Stimulated activated CD8-positive, alpha-beta memory T cell treated with anti-CD3 and anti-CD28 coated beads, Interleukin-2, amount 100 ng/mL, for 1 hour (primary cell): ENCODE measurements at regions not wholly inside any gene's neighbourhood (a gene's known extent, or its start where the extent isn't known, plus 50 kb on each side); places are given as distances from the start of the nearest gene placed in this dataset.
"Not testable (repeated sequence)": the region's sequence is repeated elsewhere in the genome, so short reads cannot be mapped to it uniquely, and the experiment has no call there.

Source experiments
- DNase-seq, 2 donors: peaks; one replicate each; pipeline ENCODE4 v3.0.0-alpha.2; 2020; ENCODE audit warnings: low read depth in 2 of 2

GRCh38 chr17:72470121-72470705 is 349.4 kb downstream of the SOX9 start:
- no peak for DNase-seq

- DNase-seq, result no peak
Measured at GRCh38 chr17:72470734-72471133, 349.9 kb downstream of the SOX9 start.

- DNase-seq, result no peak
Measured at GRCh38 chr17:72471296-72471695, 350.5 kb downstream of the SOX9 start.

DNA sequence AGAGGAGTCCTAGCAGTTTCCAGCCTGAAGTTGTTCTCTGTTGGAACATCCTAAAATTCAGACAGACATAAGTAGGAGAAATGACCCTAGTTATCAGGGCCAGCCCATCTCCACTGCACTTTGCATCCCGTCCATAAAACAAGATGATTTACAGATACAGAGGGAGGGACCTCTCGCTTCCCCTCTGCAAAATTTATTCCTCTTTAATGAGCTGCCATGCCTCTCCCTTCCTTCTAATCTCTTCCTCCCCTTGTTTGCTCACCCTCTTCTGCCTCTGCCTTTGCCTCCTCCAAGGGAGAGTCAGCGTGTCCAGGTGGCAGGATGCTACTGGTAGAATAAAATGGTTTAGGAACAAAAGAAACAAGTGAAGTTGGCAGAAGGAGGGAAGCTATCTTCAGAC is 351.3 kb downstream of the SOX9 start:
- DNase-seq, result no peak

DNA sequence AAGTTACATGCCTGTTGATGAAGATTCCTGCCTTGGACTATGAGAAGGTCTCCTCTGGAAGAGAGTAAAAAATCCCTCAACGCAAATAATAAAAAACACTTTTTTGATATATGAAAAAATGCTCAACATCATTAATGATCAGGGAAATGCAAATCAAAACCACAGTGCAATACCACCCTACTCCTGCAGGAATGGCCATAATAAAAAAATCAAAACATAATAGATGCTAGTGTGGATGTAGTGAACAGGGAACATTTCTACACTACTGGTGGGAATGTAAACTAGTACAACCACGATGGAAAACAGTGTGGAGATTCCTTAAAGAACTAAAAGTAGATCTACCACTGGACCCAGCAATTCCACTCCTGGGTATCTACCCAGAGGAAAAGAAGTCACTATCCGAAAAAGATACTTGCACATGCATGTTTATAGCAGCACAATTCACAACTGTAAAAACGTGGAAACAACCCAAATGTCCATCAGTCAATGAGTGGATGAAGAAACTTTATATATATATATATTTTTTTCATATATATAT is 352.1 kb downstream of the SOX9 start:
- DNase-seq, result not testable (repeated sequence)

- no peak for DNase-seq
Measured at GRCh38 chr17:72474243-72474642, 353.4 kb downstream of the SOX9 start.

DNA sequence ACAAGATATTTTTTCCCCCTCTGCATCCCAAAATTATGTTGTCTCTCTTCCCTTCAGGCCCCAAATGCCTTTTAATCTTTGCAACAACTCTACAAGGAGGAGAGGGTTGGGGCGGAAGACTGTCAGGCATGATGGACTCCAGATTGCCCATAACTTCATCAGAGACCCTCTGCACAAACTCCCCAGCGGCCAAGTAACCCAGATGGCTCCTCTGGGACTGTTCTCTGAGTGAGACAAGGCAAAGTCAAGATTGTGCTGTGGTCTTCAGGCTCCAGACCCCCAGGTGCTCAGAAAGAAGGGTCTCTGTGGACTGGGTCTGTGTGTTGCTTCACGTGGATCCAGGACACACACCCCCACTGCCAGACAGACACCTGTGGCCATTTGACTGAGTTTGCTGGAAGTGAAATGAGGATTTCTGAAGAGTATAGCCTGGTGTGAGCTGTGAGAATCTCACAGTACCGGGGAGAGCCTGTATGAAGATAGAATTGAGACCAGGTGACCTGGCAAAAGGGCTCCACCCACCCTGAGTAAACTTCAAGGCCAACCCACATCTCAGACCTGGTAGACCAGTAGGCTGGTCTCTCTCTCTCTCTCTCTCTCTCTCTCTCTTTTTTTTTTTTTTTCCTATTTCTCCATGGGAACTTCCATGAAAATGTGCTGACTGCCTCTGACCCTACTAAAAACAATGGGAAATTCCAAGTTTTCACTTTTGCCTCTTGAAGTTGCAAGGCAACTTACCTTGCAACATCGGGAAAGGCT is 354.1 kb downstream of the SOX9 start:
- DNase-seq, result no peak

- no peak for DNase-seq
Measured at GRCh38 chr17:72476134-72476533, 355.3 kb downstream of the SOX9 start.

- DNase-seq, result no peak
Measured at GRCh38 chr17:72476575-72476986, 355.8 kb downstream of the SOX9 start.

DNA sequence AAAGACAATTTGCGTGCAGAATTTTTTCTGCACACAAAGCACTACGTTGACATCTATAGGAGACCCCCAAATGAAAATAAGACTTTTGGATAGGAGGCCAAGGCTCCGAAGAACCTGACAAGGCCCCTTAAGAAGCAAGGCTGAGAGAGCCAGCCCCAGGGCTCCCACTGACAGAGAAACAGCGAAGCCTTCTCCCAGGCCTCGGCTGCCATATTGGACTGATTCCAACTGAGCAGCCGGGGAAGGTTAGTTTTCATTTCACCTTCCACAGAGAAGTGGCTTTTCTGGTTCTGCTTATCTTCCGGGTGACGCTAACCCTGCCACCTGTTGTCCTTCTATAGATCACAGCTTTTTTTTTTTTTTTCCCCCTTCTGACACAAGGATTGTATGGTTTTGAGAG is 356.7 kb downstream of the SOX9 start:
- DNase-seq, result no peak

DNA sequence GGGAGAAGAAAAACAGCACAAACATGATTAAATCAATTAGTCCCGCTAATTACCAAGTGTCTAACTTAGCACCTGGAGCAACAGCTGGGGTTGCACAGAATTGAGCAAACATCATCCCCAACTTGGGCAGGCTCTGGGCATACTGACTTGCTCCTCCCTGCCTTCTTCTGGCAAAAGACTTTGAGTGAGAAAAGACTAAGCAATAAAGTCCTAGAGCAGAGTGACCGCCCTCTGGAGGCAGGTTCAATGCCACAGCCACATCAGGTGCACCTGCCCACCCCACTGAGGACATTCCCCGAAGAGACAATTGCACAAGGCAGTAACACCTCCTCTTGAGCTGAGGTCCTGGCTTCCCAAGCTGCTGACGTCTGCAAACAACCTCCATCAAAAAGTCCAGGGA is 358.3 kb downstream of the SOX9 start:
- no peak for DNase-seq

DNA sequence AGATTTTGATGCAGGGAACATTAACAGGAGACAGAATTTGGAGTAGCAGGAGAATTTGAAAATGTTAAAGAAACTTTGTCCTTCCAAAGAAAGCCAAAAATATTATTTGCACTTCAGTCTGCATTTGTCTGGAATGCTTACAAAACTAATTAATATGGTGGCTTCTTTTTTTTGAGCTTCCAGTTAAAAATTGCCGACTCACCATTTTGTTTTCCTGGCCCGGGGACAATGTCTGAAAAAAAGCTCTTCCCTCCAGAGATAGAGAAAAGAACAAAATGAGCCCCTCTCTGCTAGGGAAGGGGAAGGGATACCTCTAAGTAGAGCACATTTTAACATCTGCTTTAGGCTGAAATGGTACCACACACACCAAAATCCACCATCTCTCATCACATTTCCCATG is 360.8 kb downstream of the SOX9 start:
- DNase-seq, result no peak

DNA sequence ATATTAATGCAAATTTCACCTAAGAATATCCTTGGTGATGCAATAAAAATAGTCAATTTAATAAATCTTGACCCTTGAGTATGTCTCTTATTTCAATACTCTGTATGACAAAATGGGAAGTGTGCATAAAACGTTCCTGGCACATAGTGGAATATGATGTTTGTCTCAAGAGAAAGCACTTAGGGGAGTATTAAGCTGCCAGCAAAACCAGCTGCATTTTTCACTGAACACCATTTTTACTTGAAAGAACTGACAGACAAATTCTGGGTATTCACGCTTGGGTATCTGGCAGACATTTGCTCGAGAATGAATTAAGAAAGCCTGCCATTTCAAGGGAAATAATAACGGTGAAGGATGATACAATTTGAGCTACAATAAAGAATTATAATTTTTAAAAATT is 364.8 kb downstream of the SOX9 start:
- DNase-seq, result no peak

DNA sequence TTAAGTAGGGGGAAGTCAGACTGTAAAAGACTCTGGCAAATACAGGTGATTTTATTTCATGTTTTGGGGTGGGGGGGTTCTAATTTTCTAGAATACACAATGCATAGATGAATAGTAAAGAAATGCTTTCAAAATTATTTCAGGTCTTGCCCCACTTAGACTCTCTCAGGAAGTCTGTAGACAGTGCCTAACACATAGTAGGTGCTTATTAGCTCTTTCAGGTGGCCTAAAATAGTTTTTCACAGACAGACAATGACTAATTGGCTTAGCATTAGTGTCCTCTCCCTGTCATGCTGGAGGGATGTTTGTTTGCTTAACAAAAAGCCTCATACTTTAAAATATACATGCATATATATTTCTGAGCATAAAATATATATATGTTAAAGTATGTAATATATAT is 366.0 kb downstream of the SOX9 start:
- no peak for DNase-seq

GRCh38 chr17:72487731-72488494 is 367.1 kb downstream of the SOX9 start:
- no peak for DNase-seq

- no peak for DNase-seq
Measured at GRCh38 chr17:72488555-72489271, 367.9 kb downstream of the SOX9 start.

DNA sequence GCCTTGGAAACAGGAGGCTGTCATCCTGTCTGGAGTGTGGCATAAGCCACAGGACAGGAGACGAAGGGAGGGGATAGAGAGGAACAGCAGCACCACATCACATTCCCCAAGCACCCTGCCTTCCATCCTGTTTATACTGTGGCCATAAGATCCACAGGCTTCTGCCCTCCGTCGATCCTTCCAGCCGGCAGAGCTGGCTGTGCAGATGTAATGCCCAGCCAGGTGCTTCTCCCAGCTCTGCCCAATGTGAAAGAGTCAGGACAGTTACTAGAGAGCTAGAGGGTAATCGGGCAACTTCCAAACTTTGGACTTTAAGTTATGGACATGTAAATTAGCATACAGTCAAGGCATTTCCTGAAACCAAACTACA is 368.4 kb downstream of the SOX9 start:
- no peak for DNase-seq

DNA sequence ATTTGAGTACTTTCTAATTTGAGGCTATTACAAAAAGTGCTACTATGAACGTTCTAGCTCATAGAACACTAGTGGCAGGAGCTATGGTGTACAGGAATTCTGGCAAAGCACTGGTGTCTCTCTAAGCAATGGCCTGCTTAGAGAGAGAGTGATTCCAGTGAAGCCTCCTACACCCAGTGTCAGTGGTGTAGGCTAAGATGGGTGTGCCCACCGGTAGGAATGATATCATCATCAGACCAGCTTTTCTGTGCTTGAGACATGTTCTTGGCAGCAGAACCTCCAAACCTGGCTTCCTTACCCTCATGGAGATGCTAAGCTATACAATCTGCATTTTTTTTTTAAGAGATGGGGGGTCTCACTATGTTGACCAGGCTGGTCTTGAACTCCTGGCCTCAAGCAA is 370.3 kb downstream of the SOX9 start:
- no peak for DNase-seq

- DNase-seq, result no peak
Measured at GRCh38 chr17:72492494-72492893, 371.7 kb downstream of the SOX9 start.

DNA sequence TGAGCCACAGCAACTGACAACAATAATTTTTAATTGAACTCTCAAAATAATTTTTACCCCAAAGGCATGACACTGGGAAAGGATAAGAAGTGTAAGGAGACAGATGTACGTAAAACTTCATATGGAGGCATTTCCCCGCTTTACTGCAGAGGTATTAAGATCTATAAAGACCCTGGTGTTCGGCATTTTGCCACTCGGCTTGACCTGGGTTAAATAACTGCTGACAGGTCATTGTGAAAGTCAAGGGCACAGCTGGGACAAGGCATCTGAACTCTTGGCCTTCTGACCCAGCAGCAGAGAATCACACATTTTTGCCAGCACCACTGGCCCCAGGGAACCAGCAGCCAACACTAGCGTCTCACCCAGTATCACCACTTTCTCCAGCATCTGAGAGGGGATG is 372.1 kb downstream of the SOX9 start:
- no peak for DNase-seq

GRCh38 chr17:72494566-72494965 is 373.7 kb downstream of the SOX9 start:
- DNase-seq, result no peak

DNA sequence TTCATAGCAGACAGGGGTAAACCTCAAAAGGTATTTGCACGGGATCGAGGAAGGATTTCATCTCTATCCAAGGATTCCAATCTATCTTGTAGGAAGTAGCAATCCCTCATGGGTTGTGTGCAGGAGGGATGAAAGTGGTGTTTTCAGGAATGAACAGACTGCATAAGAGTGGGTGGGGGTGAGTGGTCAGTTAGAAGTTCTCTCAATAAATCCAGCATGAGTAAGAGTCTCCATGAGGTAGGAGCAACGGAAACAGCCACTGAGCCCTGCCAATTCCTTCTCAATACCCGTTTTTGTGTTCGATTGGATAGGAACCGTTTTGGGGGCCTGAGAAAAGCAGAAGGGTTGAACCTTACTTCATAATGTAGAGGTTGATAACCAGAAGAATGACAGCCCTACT is 375.6 kb downstream of the SOX9 start:
- DNase-seq, result no peak
